ENCODE measurements at regions not wholly inside any gene's neighbourhood (a gene's known extent, or its start where the extent isn't known, plus 50 kb on each side); places are given as distances from the start of the nearest gene placed in this dataset.

DNA sequence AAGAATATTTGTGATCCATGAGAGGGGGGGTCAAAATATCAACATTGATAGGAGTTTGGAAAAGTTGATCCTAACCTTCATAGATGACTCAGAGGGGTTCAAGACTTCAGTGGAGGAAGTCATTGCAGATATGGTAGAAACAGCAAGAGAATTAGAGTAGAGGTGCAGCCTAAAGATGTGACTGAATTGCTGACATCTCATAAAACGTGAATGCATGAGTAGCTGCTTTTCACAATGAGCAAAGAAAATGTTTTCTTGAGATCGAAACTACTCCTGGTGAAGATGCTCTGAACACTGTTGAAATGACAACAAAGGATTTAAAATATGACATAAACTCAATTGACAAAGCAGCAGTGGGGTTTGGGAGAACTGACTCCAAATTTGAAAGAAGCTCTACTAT lies 700.7 kb upstream of the FZD8 start:
- Histone ChIP-seq H3K4me3 (ENCODE audit: low read depth, low read length, poor library complexity, severe bottlenecking) (no peak overlapping the region), H3K27me3 (replicated peaks; ENCODE audit: insufficient read depth, low read depth, low read length, poor library complexity) (no peaks in the 10 kb centered on the region), H3K36me3 (ENCODE audit: insufficient read depth, low read length, poor library complexity, severe bottlenecking) (no peaks in the 10 kb centered on the region), H3K27ac (ENCODE audit: low read depth, low read length, poor library complexity, severe bottlenecking) (no peak overlapping the region), H3K4me1 (ENCODE audit: insufficient read depth, low read length, poor library complexity, severe bottlenecking) (no peaks in the 10 kb centered on the region), H3K9me3 (ENCODE audit: low read depth, low read length, poor library complexity, severe bottlenecking) (no peaks in the 10 kb centered on the region)
- CTCF ChIA-PET, result no interaction called here
- POLR2A ChIA-PET (ENCODE audit: low non-redundant PET), result no interaction called here
- BruUV-seq (replicated peaks), result no TSS peak
- intact Hi-C loops (cut with micrococcal nuclease; ENCODE audit: unreplicated experiment), result no loop called here
- TF ChIP-seq, protein P1, sequence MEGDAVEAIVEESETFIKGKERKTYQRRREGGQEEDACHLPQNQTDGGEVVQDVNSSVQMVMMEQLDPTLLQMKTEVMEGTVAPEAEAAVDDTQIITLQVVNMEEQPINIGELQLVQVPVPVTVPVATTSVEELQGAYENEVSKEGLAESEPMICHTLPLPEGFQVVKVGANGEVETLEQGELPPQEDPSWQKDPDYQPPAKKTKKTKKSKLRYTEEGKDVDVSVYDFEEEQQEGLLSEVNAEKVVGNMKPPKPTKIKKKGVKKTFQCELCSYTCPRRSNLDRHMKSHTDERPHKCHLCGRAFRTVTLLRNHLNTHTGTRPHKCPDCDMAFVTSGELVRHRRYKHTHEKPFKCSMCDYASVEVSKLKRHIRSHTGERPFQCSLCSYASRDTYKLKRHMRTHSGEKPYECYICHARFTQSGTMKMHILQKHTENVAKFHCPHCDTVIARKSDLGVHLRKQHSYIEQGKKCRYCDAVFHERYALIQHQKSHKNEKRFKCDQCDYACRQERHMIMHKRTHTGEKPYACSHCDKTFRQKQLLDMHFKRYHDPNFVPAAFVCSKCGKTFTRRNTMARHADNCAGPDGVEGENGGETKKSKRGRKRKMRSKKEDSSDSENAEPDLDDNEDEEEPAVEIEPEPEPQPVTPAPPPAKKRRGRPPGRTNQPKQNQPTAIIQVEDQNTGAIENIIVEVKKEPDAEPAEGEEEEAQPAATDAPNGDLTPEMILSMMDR (conservative IDR thresholded peaks at IDR 0.05; ENCODE audit: low read depth, low read length), result no peak
- no peak for TF ChIP-seq EZH2 (IDR thresholded peaks at IDR 0.05; ENCODE audit: borderline replicate concordance, low read depth, low read length, poor library complexity, severe bottlenecking)
- no peak for DNase-seq (ENCODE audit: low spot score)

GRCh38 chr10:36341471-36341870 lies 699.4 kb upstream of the FZD8 start:
- no peaks in the 10 kb centered on the region for H3K4me1 ChIP-seq (ENCODE audit: insufficient read depth, low read length, poor library complexity, severe bottlenecking)
- no peaks in the 10 kb centered on the region for H3K36me3 ChIP-seq (ENCODE audit: insufficient read depth, low read length, poor library complexity, severe bottlenecking)
- intact Hi-C loops (cut with micrococcal nuclease; ENCODE audit: unreplicated experiment), result no loop called here
- TF ChIP-seq, protein P1 (conservative IDR thresholded peaks at IDR 0.05; ENCODE audit: low read depth, low read length), result no peak
- no peak for TF ChIP-seq EZH2 (IDR thresholded peaks at IDR 0.05; ENCODE audit: borderline replicate concordance, low read depth, low read length, poor library complexity, severe bottlenecking)
- ChIA-PET CTCF (no interaction called here), POLR2A (ENCODE audit: low non-redundant PET) (no interaction called here)
- no peak overlapping the region for H3K27ac ChIP-seq (ENCODE audit: low read depth, low read length, poor library complexity, severe bottlenecking)
- H3K9me3 ChIP-seq (ENCODE audit: low read depth, low read length, poor library complexity, severe bottlenecking), result no peaks in the 10 kb centered on the region
- no peaks in the 10 kb centered on the region for H3K27me3 ChIP-seq (replicated peaks; ENCODE audit: insufficient read depth, low read depth, low read length, poor library complexity)
- H3K4me3 ChIP-seq (ENCODE audit: low read depth, low read length, poor library complexity, severe bottlenecking), result no peak overlapping the region
- no peak for DNase-seq (ENCODE audit: low spot score)
- BruUV-seq (replicated peaks), result no TSS peak

GRCh38 chr10:36336315-36336714 lies 694.2 kb upstream of the FZD8 start:
- Histone ChIP-seq H3K27me3 (replicated peaks; ENCODE audit: insufficient read depth, low read depth, low read length, poor library complexity) (no peaks in the 10 kb centered on the region), H3K4me1 (ENCODE audit: insufficient read depth, low read length, poor library complexity, severe bottlenecking) (no peaks in the 10 kb centered on the region), H3K9me3 (ENCODE audit: low read depth, low read length, poor library complexity, severe bottlenecking) (no peaks in the 10 kb centered on the region), H3K27ac (ENCODE audit: low read depth, low read length, poor library complexity, severe bottlenecking) (no peak overlapping the region), H3K36me3 (ENCODE audit: insufficient read depth, low read length, poor library complexity, severe bottlenecking) (no peaks in the 10 kb centered on the region), H3K4me3 (ENCODE audit: low read depth, low read length, poor library complexity, severe bottlenecking) (no peak overlapping the region)
- no TSS peak for BruUV-seq (replicated peaks)
- no peak for DNase-seq (ENCODE audit: low spot score)
- intact Hi-C loops (cut with micrococcal nuclease; ENCODE audit: unreplicated experiment), result no loop called here
- TF ChIP-seq, protein P1 (conservative IDR thresholded peaks at IDR 0.05; ENCODE audit: low read depth, low read length), result no peak
- TF ChIP-seq EZH2 (IDR thresholded peaks at IDR 0.05; ENCODE audit: borderline replicate concordance, low read depth, low read length, poor library complexity, severe bottlenecking), result no peak
- CTCF ChIA-PET, result no interaction called here
- POLR2A ChIA-PET (ENCODE audit: low non-redundant PET), result no interaction called here

Measured in A673 (cell line).